ENCODE measurements at regions not wholly inside any gene's neighbourhood (a gene's known extent, or its start where the extent isn't known, plus 50 kb on each side); places are given as distances from the start of the nearest gene placed in this dataset.

GRCh38 chrX:2582667-2583066 lies 81.9 kb upstream of the DHRSX start:
- no peak for TF ChIP-seq POLR2A (IDR thresholded peaks at IDR 0.05)
- no peak for TF ChIP-seq CTCF (IDR thresholded peaks at IDR 0.05)

Measured in sigmoid colon (tissue), 3 donors.